ENCODE measurements at regions not wholly inside any gene's neighbourhood (a gene's known extent, or its start where the extent isn't known, plus 50 kb on each side); places are given as distances from the start of the nearest gene placed in this dataset.

DNA sequence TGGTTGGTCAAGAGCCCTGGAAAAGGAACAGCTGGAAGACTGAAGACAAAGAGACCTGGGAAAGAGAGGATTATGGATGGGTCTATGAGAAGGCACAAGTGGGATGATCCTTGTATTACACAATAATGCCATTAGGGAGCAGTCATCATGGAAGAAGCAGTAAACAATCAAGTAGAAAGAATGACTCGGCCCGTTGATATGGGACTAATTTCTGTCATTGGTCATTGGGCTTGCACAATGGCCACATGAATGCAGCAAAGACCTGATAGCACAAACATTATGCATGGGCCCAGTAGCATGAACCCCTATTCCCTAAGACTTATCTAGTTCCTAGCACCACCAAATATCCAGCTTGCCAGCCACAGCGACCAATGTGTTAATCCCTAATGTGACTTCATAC is 390.3 kb upstream of the ZNF507 start:
- Histone ChIP-seq H3K4me3 (ENCODE audit: low read length) (no peak overlapping the region), H3K9me3 (ENCODE audit: control insufficient read depth, insufficient read depth, low read length) (no peaks in the 10 kb centered on the region), H3K27me3 (ENCODE audit: control insufficient read depth, insufficient read depth, low read length) (no peaks in the 10 kb centered on the region), H3K27ac (ENCODE audit: low read length) (no peak overlapping the region), H3K4me1 (ENCODE audit: control insufficient read depth, insufficient read depth, low read length) (no peaks in the 10 kb centered on the region), H3K36me3 (ENCODE audit: control insufficient read depth, insufficient read depth, low read length) (no peaks in the 10 kb centered on the region)
- WGBS (ENCODE audit: insufficient coverage, insufficient read length), result no CpG with 5 or more reads among the region's 3 CpGs
- no peak for DNase-seq (ENCODE audit: low read depth, low spot score)

DNA sequence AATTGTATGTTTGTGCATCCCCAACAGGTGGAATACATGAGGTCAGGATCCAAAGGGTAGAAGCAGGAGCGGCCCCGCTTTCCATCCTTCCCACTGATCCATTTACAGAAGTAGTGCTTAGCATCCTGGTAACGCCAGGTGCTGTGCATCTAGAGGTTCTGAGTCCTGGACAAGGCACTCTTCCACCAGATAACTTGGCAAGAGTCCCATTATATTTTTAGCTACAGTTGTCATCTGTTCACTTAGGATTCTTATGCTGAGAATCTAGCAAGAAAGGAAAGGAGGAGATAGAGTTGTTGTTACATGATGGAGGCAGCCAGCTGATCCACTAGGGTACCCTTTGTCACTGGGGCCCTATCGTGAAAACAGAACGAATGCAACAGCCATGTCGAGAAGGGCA is 389.5 kb upstream of the ZNF507 start:
- H3K27me3 ChIP-seq (ENCODE audit: control insufficient read depth, insufficient read depth, low read length), result no peaks in the 10 kb centered on the region
- H3K36me3 ChIP-seq (ENCODE audit: control insufficient read depth, insufficient read depth, low read length), result no peaks in the 10 kb centered on the region
- no peak for DNase-seq (ENCODE audit: low read depth, low spot score)
- no peak overlapping the region for H3K4me3 ChIP-seq (ENCODE audit: low read length)
- H3K9me3 ChIP-seq (ENCODE audit: control insufficient read depth, insufficient read depth, low read length), result no peaks in the 10 kb centered on the region
- WGBS (ENCODE audit: insufficient coverage, insufficient read length), result no CpG with 5 or more reads among the region's 6 CpGs
- H3K27ac ChIP-seq (ENCODE audit: low read length), result no peak overlapping the region
- no peaks in the 10 kb centered on the region for H3K4me1 ChIP-seq (ENCODE audit: control insufficient read depth, insufficient read depth, low read length)

DNA sequence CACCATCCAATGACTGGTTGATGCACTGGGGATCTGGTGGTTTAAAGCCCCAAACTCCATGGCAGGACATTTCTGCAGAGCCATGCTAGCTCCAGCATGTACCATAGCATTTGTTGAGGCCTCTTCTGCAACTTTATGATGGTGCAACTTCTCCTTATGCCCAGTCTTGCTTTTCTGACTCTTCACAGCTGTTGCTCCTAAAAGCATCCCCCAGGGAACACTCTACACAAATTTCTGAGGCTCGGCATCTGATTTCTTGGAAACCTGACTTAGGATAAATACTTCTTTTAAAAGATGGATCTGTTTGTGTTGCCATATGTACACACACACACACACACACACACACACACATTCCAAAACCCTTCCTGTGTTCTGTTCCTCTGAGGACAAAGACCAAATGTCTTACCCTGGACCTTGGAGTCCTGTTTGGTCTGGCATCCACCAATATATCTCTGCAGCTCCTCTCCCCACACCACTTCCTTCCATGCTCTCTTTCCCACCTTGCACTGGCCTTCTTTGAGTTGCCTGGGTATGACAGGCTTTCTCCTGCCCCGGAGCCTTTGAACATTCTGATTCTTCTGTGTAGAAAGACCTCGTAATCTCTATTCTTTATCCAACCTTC is 388.5 kb upstream of the ZNF507 start:
- WGBS (ENCODE audit: insufficient coverage, insufficient read length), result no CpG with 5 or more reads among the region's 3 CpGs
- no peaks in the 10 kb centered on the region for H3K36me3 ChIP-seq (ENCODE audit: control insufficient read depth, insufficient read depth, low read length)
- H3K4me1 ChIP-seq (ENCODE audit: control insufficient read depth, insufficient read depth, low read length), result no peaks in the 10 kb centered on the region
- no peak overlapping the region for H3K4me3 ChIP-seq (ENCODE audit: low read length)
- no peak for DNase-seq (ENCODE audit: low read depth, low spot score)
- no peaks in the 10 kb centered on the region for H3K27me3 ChIP-seq (ENCODE audit: control insufficient read depth, insufficient read depth, low read length)
- H3K9me3 ChIP-seq (ENCODE audit: control insufficient read depth, insufficient read depth, low read length), result no peaks in the 10 kb centered on the region
- H3K27ac ChIP-seq (ENCODE audit: low read length), result no peak overlapping the region

DNA sequence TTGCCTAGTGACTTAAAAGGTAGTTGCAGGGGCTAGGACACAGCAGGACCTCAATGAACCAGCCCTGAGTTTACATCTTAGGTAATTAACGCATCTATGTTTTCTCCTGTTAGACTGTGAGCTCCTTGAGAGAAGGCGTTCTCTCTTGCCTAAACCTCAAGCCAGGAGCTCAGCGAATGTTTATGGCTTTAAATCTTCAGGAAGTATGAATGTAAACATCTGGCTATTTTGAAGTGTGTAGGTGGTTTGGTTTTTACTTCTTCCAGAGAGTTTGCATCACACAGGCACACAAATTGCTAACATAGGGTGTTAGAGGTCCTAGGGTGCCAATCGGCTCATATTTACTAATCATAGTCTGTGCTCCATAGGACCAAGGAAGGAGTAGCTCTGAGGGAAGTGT is 387.7 kb upstream of the ZNF507 start:
- no peaks in the 10 kb centered on the region for H3K36me3 ChIP-seq (ENCODE audit: control insufficient read depth, insufficient read depth, low read length)
- no peak for DNase-seq (ENCODE audit: low read depth, low spot score)
- H3K27me3 ChIP-seq (ENCODE audit: control insufficient read depth, insufficient read depth, low read length), result no peaks in the 10 kb centered on the region
- no peaks in the 10 kb centered on the region for H3K4me1 ChIP-seq (ENCODE audit: control insufficient read depth, insufficient read depth, low read length)
- H3K4me3 ChIP-seq (ENCODE audit: low read length), result no peak overlapping the region
- no peaks in the 10 kb centered on the region for H3K9me3 ChIP-seq (ENCODE audit: control insufficient read depth, insufficient read depth, low read length)
- WGBS (ENCODE audit: insufficient coverage, insufficient read length), result no CpG with 5 or more reads among the region's 4 CpGs
- H3K27ac ChIP-seq (ENCODE audit: low read length), result no peak overlapping the region

DNA sequence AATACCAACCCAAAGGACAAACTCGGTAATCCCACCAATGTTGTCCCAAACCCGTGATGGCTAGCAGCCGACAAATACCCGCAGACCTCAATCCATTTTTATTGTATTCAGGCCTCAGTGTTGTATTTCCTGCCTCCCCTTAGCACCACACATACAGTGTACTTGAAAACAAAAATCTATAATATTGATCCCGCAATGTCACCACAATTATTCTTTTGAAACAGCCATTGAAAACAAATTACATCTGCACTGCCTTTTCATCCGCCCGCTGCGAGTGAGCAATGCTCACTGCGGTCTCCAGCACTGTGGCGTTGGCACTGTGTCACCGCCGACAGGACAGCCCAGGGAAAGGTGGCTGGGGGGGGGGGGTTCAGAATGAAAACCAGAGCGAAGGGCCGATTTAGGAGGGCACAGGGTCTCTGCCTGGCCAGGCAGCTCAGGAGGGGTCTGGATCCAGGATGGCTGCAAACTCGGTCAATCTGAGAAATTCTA is 385.8 kb upstream of the ZNF507 start:
- Histone ChIP-seq H3K9me3 (ENCODE audit: control insufficient read depth, insufficient read depth, low read length) (no peaks in the 10 kb centered on the region), H3K27me3 (ENCODE audit: control insufficient read depth, insufficient read depth, low read length) (no peaks in the 10 kb centered on the region), H3K27ac (ENCODE audit: low read length) (no peak overlapping the region), H3K4me1 (ENCODE audit: control insufficient read depth, insufficient read depth, low read length) (no peaks in the 10 kb centered on the region), H3K4me3 (ENCODE audit: low read length) (no peak overlapping the region), H3K36me3 (ENCODE audit: control insufficient read depth, insufficient read depth, low read length) (no peaks in the 10 kb centered on the region)
- no peak for DNase-seq (ENCODE audit: low read depth, low spot score)
- no CpG with 5 or more reads among the region's 15 CpGs for WGBS (ENCODE audit: insufficient coverage, insufficient read length)

DNA sequence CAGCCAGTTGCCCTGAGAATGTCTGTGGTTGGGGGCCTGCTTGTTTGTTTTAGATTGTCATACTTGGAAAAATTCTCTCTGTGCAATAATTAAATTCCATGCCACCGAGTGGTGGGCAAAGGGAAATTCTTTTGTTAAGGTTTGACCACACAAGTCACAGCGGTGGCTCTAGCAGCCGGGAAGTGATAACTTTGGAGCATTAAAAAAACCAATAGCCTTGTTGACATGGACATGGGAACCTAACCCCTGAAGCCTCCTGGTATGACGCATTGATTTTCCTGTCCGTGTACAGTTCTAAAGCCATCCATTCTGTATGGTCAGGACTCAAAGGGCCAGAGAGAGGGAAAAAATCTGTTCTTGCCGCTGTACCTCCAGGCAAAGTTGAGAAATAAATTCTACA is 384.9 kb upstream of the ZNF507 start:
- no peak for DNase-seq (ENCODE audit: low read depth, low spot score)
- Histone ChIP-seq H3K9me3 (ENCODE audit: control insufficient read depth, insufficient read depth, low read length) (no peaks in the 10 kb centered on the region), H3K27ac (ENCODE audit: low read length) (no peak overlapping the region), H3K4me3 (ENCODE audit: low read length) (no peak overlapping the region), H3K36me3 (ENCODE audit: control insufficient read depth, insufficient read depth, low read length) (no peaks in the 10 kb centered on the region), H3K4me1 (ENCODE audit: control insufficient read depth, insufficient read depth, low read length) (no peaks in the 10 kb centered on the region), H3K27me3 (ENCODE audit: control insufficient read depth, insufficient read depth, low read length) (no peaks in the 10 kb centered on the region)
- WGBS (ENCODE audit: insufficient coverage, insufficient read length), result no CpG with 5 or more reads among the region's 6 CpGs

DNA sequence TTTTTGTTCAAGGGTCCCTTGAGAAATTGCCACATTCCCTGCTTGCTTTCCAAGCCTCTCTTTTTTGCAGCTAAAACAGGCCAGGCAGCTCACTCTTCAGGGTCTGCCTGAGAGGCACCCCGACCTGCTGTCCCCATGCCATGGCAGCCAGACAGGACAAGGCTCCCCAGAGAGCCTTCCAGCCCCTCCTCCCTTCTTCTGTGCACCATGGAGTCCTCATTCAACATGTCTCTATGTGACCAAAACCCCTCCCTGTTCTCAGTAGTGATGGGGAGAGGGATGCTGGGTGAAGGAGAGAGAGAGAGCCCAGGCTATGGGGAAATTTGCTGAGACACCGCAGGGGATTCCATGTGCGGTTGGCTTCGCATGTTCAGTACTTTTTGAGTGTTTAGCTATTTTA is 384.2 kb upstream of the ZNF507 start:
- Histone ChIP-seq H3K27me3 (ENCODE audit: control insufficient read depth, insufficient read depth, low read length) (no peaks in the 10 kb centered on the region), H3K9me3 (ENCODE audit: control insufficient read depth, insufficient read depth, low read length) (no peaks in the 10 kb centered on the region), H3K36me3 (ENCODE audit: control insufficient read depth, insufficient read depth, low read length) (no peaks in the 10 kb centered on the region), H3K27ac (ENCODE audit: low read length) (no peak overlapping the region), H3K4me3 (ENCODE audit: low read length) (no peak overlapping the region), H3K4me1 (ENCODE audit: control insufficient read depth, insufficient read depth, low read length) (no peaks in the 10 kb centered on the region)
- DNase-seq (ENCODE audit: low read depth, low spot score), result no peak
- no CpG with 5 or more reads among the region's 4 CpGs for WGBS (ENCODE audit: insufficient coverage, insufficient read length)

DNA sequence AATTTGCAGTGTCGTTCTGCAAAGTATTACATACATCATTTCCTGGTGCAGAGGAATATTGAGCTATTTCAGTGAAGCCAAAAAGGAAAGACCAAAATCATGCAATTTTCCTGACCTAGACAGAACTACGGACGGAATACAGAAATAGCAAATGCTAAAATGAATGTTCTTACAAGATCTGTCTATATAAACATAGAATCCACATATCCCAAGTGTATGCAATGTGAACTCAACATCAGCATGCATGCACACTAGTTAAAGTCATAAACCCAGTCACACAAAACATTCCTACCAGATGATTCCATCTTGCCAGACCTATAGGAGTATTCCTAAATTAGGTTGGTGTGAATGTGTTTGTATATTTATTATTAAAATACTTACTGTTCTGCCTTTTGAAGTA is 383.7 kb upstream of the ZNF507 start:
- DNase-seq (ENCODE audit: low read depth, low spot score), result no peak
- H3K27ac ChIP-seq (ENCODE audit: low read length), result no peak overlapping the region
- no CpG with 5 or more reads among the region's 3 CpGs for WGBS (ENCODE audit: insufficient coverage, insufficient read length)
- no peaks in the 10 kb centered on the region for H3K9me3 ChIP-seq (ENCODE audit: control insufficient read depth, insufficient read depth, low read length)
- no peaks in the 10 kb centered on the region for H3K4me1 ChIP-seq (ENCODE audit: control insufficient read depth, insufficient read depth, low read length)
- H3K4me3 ChIP-seq (ENCODE audit: low read length), result no peak overlapping the region
- H3K36me3 ChIP-seq (ENCODE audit: control insufficient read depth, insufficient read depth, low read length), result no peaks in the 10 kb centered on the region
- no peaks in the 10 kb centered on the region for H3K27me3 ChIP-seq (ENCODE audit: control insufficient read depth, insufficient read depth, low read length)

DNA sequence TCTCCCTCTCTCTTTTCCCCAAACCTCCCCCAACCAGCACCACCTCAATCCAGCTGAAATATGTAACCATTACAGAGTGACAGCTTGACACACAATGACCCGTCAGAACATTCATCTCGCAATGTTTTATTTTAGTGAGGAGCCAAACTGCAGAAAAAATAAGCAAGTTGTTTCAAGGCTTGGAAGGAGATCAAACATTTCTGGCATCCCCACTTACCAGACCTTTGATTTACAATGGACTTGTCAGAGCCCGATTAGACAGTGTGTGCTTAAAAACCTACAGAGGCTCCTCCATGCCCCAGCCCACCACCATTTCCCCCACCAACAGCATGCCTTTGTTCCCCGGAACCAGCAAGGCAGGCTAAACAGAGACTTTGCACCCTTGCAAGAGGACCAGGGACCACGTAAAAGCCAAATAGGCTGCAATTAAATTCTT is 382.8 kb upstream of the ZNF507 start:
- no peaks in the 10 kb centered on the region for H3K4me1 ChIP-seq (ENCODE audit: control insufficient read depth, insufficient read depth, low read length)
- no peaks in the 10 kb centered on the region for H3K27me3 ChIP-seq (ENCODE audit: control insufficient read depth, insufficient read depth, low read length)
- H3K4me3 ChIP-seq (ENCODE audit: low read length), result no peak overlapping the region
- no CpG with 5 or more reads among the region's 5 CpGs for WGBS (ENCODE audit: insufficient coverage, insufficient read length)
- no peak overlapping the region for H3K27ac ChIP-seq (ENCODE audit: low read length)
- DNase-seq (ENCODE audit: low read depth, low spot score), result no peak
- H3K9me3 ChIP-seq (ENCODE audit: control insufficient read depth, insufficient read depth, low read length), result no peaks in the 10 kb centered on the region
- no peaks in the 10 kb centered on the region for H3K36me3 ChIP-seq (ENCODE audit: control insufficient read depth, insufficient read depth, low read length)

DNA sequence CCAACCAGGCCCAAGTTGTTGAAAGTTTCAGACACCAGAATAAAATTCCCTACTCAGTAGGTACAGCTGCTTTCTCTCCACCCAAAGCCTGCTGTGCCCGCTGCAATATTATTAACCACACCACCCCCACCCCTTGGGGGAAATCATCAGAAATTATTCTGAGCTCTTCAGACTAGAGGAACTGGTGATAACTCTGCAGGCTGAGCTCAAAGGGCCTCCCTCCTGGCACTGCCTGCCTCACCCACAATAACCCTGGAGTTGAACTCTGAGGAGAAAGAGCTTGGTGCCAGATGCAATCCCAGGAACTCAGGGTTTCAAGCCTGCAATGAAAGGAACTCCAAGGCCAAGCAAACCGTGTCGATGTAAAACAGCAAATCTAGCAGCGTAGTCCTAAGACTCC is 381.7 kb upstream of the ZNF507 start:
- whole genome bisulfite sequencing (ENCODE audit: insufficient coverage, insufficient read length), result no CpG with 5 or more reads among the region's 4 CpGs
- Histone ChIP-seq H3K36me3 (ENCODE audit: control insufficient read depth, insufficient read depth, low read length) (no peaks in the 10 kb centered on the region), H3K27ac (ENCODE audit: low read length) (no peak overlapping the region), H3K4me3 (ENCODE audit: low read length) (no peak overlapping the region), H3K27me3 (ENCODE audit: control insufficient read depth, insufficient read depth, low read length) (no peaks in the 10 kb centered on the region), H3K4me1 (ENCODE audit: control insufficient read depth, insufficient read depth, low read length) (no peaks in the 10 kb centered on the region), H3K9me3 (ENCODE audit: control insufficient read depth, insufficient read depth, low read length) (no peaks in the 10 kb centered on the region)
- no peak for DNase-seq (ENCODE audit: low read depth, low spot score)

DNA sequence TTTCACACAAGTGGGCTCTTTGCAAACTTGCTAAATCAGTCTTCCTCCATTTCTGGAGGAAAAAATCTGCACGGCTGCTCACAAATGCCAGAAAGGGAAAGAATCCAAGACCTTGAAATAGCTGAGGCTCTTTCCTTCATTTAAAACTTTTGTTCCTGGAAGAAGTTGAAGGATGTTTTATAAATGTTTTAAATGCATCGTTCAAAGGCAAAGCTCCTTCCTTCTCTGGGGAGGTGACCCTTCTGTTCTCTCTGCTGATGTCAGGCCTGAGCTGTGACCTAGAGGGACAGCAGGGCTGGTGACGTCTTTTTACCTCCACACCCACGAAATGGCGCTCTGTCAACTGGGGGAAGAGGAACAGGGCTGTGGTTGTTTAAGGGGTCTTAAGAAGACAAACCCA is 376.4 kb upstream of the ZNF507 start:
- Histone ChIP-seq H3K9me3 (ENCODE audit: control insufficient read depth, insufficient read depth, low read length) (no peaks in the 10 kb centered on the region), H3K27me3 (ENCODE audit: control insufficient read depth, insufficient read depth, low read length) (no peaks in the 10 kb centered on the region), H3K36me3 (ENCODE audit: control insufficient read depth, insufficient read depth, low read length) (no peaks in the 10 kb centered on the region), H3K27ac (ENCODE audit: low read length) (no peak overlapping the region), H3K4me1 (ENCODE audit: control insufficient read depth, insufficient read depth, low read length) (no peaks in the 10 kb centered on the region), H3K4me3 (ENCODE audit: low read length) (no peak overlapping the region)
- WGBS (ENCODE audit: insufficient coverage, insufficient read length), result no CpG with 5 or more reads among the region's 5 CpGs
- no peak for DNase-seq (ENCODE audit: low read depth, low spot score)

Data from iPS DF 6.9 (cell line).